PC-3 (cell line): ENCODE measurements at regions not wholly inside any gene's neighbourhood (a gene's known extent, or its start where the extent isn't known, plus 50 kb on each side); places are given as distances from the start of the nearest gene placed in this dataset.

ENCODE experiments used
- CTCF ChIP-seq: fragments of 300-600 bp; sonication (generic); conservative IDR thresholded peaks from 2 replicates; pipeline ENCODE4 v1.5.1; 2017; ENCODE audit warnings: antibody characterized with exemption, low read depth, mild to moderate bottlenecking, low read length
- EZH2 ChIP-seq: fragments of 300-600 bp; sonication (generic); IDR thresholded peaks from one replicate; pipeline ENCODE4 v1.6.1; 2017; ENCODE audit warnings: antibody characterized with exemption, mild to moderate bottlenecking, low read length; ENCODE audit not compliant: unreplicated experiment

GRCh38 chr5:82374637-82375036, 96.5 kb upstream of the RPS23 start:
- TF ChIP-seq EZH2: no peak
- TF ChIP-seq CTCF: no peak
